HepG2 (cell line): ENCODE measurements at regions not wholly inside any gene's neighbourhood (a gene's known extent, or its start where the extent isn't known, plus 50 kb on each side); places are given as distances from the start of the nearest gene placed in this dataset.

Experiments
- ATAC-seq: fragments of 200-7000 bp; cut with Tn5 transposase; 3 replicates; pipeline ENCODE4 v1.9.1; 2020; ENCODE audit warnings: mild to moderate bottlenecking, moderate library complexity
- BruUV-seq: library from RNA; stranded (reverse); fragments of 400-500 nt; replicated peaks from 2 replicates; lab custom pipeline; 2021; lab: Mats Ljungman, UMichigan
- CTCF ChIA-PET: fragments of 300-600 bp; formaldehyde crosslinking; extraction: SDS; loops from one replicate; lab custom pipeline; 2021; ENCODE audit warnings: low total read pairs, inconsistent platforms, low intra/inter-chr PET ratio; lab: Yijun Ruan, JAX
- POLR2A ChIA-PET: fragments of 350-600 bp; sonication (Branson Sonifier 250); formaldehyde crosslinking; loops from one replicate; lab custom pipeline; 2020; ENCODE audit warnings: antibody characterized with exemption, inconsistent platforms; lab: Yijun Ruan, JAX
- DNase-seq: peaks from one replicate; pipeline ENCODE4 v3.0.0-alpha.2; 2015; ENCODE audit warnings: low spot score
- FAIRE-seq: peaks from 3 replicates; lab custom pipeline; 2011; peaks lifted over from hg19 to GRCh38; lab: Jason Lieb, UNC
- H2AFZ ChIP-seq: one replicate; pipeline ENCODE4 v1.6.1; 2011; ENCODE audit warnings: low read length, inconsistent platforms
- H3K27ac ChIP-seq: fragments of 300-600 bp; 3 replicates; pipeline ENCODE4 v1.8.0; 2011; ENCODE audit warnings: mixed run types, mild to moderate bottlenecking, mixed read lengths, low read length, inconsistent platforms; ENCODE audit not compliant: insufficient read depth; ENCODE audit errors: extremely low read length
- H3K27me3 ChIP-seq, 2 experiments: fragments of 200-600 bp in 1 of 2; 2 replicates in 1 of 2; 3 replicates in 1 of 2; pipeline versions ENCODE4 v1.6.0 to v1.8.0; 2011; ENCODE audit warnings: low read length in 2 of 2, mild to moderate bottlenecking in 2 of 2, moderate library complexity in 2 of 2, inconsistent platforms in 1 of 2; ENCODE audit not compliant: insufficient read depth in 2 of 2, control insufficient read depth in 1 of 2
- H3K36me3 ChIP-seq, 2 experiments: fragments of 200-600 bp in 1 of 2; replicated peaks in 1 of 2; 2 replicates in 1 of 2; 3 replicates in 1 of 2; pipeline versions ENCODE4 v1.5.1 to v1.8.0; 2011; ENCODE audit warnings: low read length in 2 of 2, inconsistent platforms in 1 of 2; ENCODE audit not compliant: insufficient read depth in 2 of 2, control insufficient read depth in 1 of 2
- H3K4me1 ChIP-seq: 2 replicates; pipeline ENCODE4 v1.5.1; 2012; ENCODE audit warnings: low read length, inconsistent platforms; ENCODE audit not compliant: insufficient read depth
- H3K4me2 ChIP-seq: 2 replicates; pipeline ENCODE4 v1.6.0; 2011; ENCODE audit warnings: low read depth, low read length, inconsistent platforms
- H3K4me3 ChIP-seq, 3 experiments: fragments of 200-600 bp in 1 of 3; sonication (generic), shearing (Covaris generic) in 1 of 3; replicated peaks in 1 of 3; 2 replicates each; pipeline ENCODE4 v1.5.1; 2011 to 2016; ENCODE audit warnings: low read length in 3 of 3, inconsistent platforms in 2 of 3, low read depth in 2 of 3, mild to moderate bottlenecking in 2 of 3, control low read depth in 1 of 3, mixed read lengths in 1 of 3; ENCODE audit not compliant: insufficient read depth in 1 of 3
- H3K79me2 ChIP-seq: one replicate; pipeline ENCODE4 v1.6.1; 2011; ENCODE audit warnings: low read length, inconsistent platforms; ENCODE audit not compliant: insufficient read depth
- H3K9ac ChIP-seq: 2 replicates; pipeline ENCODE4 v1.6.0; 2011; ENCODE audit warnings: mild to moderate bottlenecking, low read depth, low read length, inconsistent platforms; ENCODE audit not compliant: insufficient read depth
- H3K9me3 ChIP-seq: 2 replicates; pipeline ENCODE4 v1.5.1; 2012; ENCODE audit warnings: mild to moderate bottlenecking, low read length
- H4K20me1 ChIP-seq: 2 replicates; pipeline ENCODE4 v1.6.0; 2011; ENCODE audit warnings: inconsistent platforms, mild to moderate bottlenecking, low read length, moderate library complexity; ENCODE audit not compliant: insufficient read depth
- ATRX ChIP-seq: sonication (generic); formaldehyde crosslinking; IDR thresholded peaks from 2 replicates; pipeline ENCODE4 v1.4.0; 2020; ENCODE audit warnings: missing genetic modification reagents, borderline replicate concordance
- FOXO1 ChIP-seq: sonication (generic); formaldehyde crosslinking; IDR thresholded peaks from 2 replicates; pipeline ENCODE4 v1.4.0; 2020; ENCODE audit warnings: missing genetic modification reagents
- ONECUT2 ChIP-seq: sonication (generic); formaldehyde crosslinking; IDR thresholded peaks from 2 replicates; pipeline ENCODE4 v1.4.0; 2020; ENCODE audit warnings: missing genetic modification reagents
- SIN3A ChIP-seq: IDR thresholded peaks from 2 replicates; pipeline ENCODE4 v1.6.1; 2011; ENCODE audit warnings: low read depth, mild to moderate bottlenecking, control low read depth, low read length, borderline replicate concordance
- ZFX ChIP-seq: sonication (generic); formaldehyde crosslinking; IDR thresholded peaks from 2 replicates; pipeline ENCODE4 v1.4.0; 2020; ENCODE audit warnings: mild to moderate bottlenecking, low read depth, missing genetic modification reagents, moderate library complexity
- ZNF17 ChIP-seq: sonication (generic); formaldehyde crosslinking; IDR thresholded peaks from 2 replicates; pipeline ENCODE4 v1.5.0; 2020; ENCODE audit warnings: mild to moderate bottlenecking, missing genetic modification reagents
- ZNF230 ChIP-seq: sonication (generic); formaldehyde crosslinking; IDR thresholded peaks from 2 replicates; pipeline ENCODE4 v1.4.0; 2020; ENCODE audit warnings: mild to moderate bottlenecking, missing genetic modification reagents
- ZNF282 ChIP-seq: fragments of 450-650 bp; IDR thresholded peaks from 2 replicates; pipeline ENCODE4 v1.6.1; 2018; ENCODE audit not compliant: partially characterized antibody
- ZNF3 ChIP-seq: IDR thresholded peaks from 2 replicates; pipeline ENCODE4 v1.7.0; 2017; ENCODE audit warnings: inconsistent platforms
- ZNF615 ChIP-seq: sonication (generic); formaldehyde crosslinking; IDR thresholded peaks from 2 replicates; pipeline ENCODE4 v1.5.0; 2020; ENCODE audit warnings: mild to moderate bottlenecking, missing genetic modification reagents, borderline replicate concordance
- ZNF713 ChIP-seq: sonication (generic); formaldehyde crosslinking; IDR thresholded peaks from 2 replicates; pipeline ENCODE4 v1.4.0; 2020; ENCODE audit warnings: mild to moderate bottlenecking, missing genetic modification reagents
- in situ Hi-C: cut with HindIII; loops from 2 replicates; pipeline ENCODE4 v1.10.0; 2017; ENCODE audit warnings: low pct_unique_long_range_greater_than_20kb; ENCODE audit not compliant: extremely low pct_ligation_motif_present
- intact Hi-C: fragments of 100-400 bp; cut with micrococcal nuclease; formaldehyde crosslinking; loops from one replicate; pipeline ENCODE4 v1.10.0; 2022; ENCODE audit not compliant: unreplicated experiment
- TF ChIP-seq, protein P1 (sequence below): sonication (generic); formaldehyde crosslinking; IDR thresholded peaks from 2 replicates; pipeline ENCODE4 v1.4.0; 2020; ENCODE audit warnings: missing genetic modification reagents
- TF ChIP-seq, protein P2 (sequence below): sonication (generic); formaldehyde crosslinking; IDR thresholded peaks from 2 replicates; pipeline ENCODE4 v1.4.0; 2020; ENCODE audit warnings: mild to moderate bottlenecking, missing genetic modification reagents
- TF ChIP-seq, protein P3 (sequence below): sonication (generic); formaldehyde crosslinking; IDR thresholded peaks from 2 replicates; pipeline ENCODE4 v1.4.0; 2020; ENCODE audit warnings: missing genetic modification reagents

DNA sequence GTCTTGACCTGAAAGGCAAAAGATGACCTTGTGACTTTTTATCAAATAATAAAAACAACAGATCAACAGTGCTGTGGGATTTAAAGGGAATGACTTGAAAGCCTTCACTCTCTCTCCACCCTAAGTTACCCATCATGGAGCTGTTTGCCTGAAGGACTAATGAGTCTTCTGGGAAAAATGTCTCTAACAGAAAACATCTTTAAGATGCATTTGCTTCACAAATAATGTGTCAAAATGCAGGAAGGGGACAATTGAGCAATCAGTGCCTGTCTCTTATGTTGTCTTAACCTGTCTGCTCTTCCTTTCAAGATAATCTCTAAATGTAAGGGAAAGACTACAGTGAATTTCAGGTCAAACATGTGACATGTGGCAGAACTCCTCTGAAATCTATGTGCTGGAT lies 766.6 kb downstream of the PDHA2 start:
- FAIRE-seq = no peak
- ChIA-PET CTCF (no interaction called here), POLR2A (no interaction called here)
- Histone ChIP-seq H3K9ac (no peak overlapping the region), H3K9me3 (no peaks in the 10 kb centered on the region), H2AFZ (no peak overlapping the region), H3K4me2 (no peak overlapping the region), H3K27me3 (no peaks in the 10 kb centered on the region), H4K20me1 (no peaks in the 10 kb centered on the region), H3K4me1 (no peaks in the 10 kb centered on the region), H3K36me3 (no peaks in the 10 kb centered on the region), H3K79me2 (no peaks in the 10 kb centered on the region), H3K27ac (no peak overlapping the region), H3K4me3 (no peak overlapping the region)
- intact Hi-C loops = no loop called here
- DNase-seq = no peak
- no TSS peak for BruUV-seq
- in situ Hi-C loops = no loop called here
- ATAC-seq = no peak
- TF ChIP-seq ZNF17 (CRISPR knock-in tag) (no peak), ZNF230 (no peak), ZFX (no peak), ZNF615 (CRISPR knock-in tag) (no peak), ZNF3 (CRISPR knock-in tag) (no peak), SIN3A (no peak), ONECUT2 (no peak), FOXO1 (no peak), ZNF282 (no peak), ZNF713 (CRISPR knock-in tag) (no peak), ATRX (no peak)
- TF ChIP-seq, protein P1, sequence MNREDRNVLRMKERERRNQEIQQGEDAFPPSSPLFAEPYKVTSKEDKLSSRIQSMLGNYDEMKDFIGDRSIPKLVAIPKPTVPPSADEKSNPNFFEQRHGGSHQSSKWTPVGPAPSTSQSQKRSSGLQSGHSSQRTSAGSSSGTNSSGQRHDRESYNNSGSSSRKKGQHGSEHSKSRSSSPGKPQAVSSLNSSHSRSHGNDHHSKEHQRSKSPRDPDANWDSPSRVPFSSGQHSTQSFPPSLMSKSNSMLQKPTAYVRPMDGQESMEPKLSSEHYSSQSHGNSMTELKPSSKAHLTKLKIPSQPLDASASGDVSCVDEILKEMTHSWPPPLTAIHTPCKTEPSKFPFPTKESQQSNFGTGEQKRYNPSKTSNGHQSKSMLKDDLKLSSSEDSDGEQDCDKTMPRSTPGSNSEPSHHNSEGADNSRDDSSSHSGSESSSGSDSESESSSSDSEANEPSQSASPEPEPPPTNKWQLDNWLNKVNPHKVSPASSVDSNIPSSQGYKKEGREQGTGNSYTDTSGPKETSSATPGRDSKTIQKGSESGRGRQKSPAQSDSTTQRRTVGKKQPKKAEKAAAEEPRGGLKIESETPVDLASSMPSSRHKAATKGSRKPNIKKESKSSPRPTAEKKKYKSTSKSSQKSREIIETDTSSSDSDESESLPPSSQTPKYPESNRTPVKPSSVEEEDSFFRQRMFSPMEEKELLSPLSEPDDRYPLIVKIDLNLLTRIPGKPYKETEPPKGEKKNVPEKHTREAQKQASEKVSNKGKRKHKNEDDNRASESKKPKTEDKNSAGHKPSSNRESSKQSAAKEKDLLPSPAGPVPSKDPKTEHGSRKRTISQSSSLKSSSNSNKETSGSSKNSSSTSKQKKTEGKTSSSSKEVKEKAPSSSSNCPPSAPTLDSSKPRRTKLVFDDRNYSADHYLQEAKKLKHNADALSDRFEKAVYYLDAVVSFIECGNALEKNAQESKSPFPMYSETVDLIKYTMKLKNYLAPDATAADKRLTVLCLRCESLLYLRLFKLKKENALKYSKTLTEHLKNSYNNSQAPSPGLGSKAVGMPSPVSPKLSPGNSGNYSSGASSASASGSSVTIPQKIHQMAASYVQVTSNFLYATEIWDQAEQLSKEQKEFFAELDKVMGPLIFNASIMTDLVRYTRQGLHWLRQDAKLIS = no peak
- TF ChIP-seq, protein P2, sequence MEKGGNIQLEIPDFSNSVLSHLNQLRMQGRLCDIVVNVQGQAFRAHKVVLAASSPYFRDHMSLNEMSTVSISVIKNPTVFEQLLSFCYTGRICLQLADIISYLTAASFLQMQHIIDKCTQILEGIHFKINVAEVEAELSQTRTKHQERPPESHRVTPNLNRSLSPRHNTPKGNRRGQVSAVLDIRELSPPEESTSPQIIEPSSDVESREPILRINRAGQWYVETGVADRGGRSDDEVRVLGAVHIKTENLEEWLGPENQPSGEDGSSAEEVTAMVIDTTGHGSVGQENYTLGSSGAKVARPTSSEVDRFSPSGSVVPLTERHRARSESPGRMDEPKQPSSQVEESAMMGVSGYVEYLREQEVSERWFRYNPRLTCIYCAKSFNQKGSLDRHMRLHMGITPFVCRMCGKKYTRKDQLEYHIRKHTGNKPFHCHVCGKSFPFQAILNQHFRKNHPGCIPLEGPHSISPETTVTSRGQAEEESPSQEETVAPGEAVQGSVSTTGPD (CRISPR knock-in tag) = no peak
- TF ChIP-seq, protein P3, sequence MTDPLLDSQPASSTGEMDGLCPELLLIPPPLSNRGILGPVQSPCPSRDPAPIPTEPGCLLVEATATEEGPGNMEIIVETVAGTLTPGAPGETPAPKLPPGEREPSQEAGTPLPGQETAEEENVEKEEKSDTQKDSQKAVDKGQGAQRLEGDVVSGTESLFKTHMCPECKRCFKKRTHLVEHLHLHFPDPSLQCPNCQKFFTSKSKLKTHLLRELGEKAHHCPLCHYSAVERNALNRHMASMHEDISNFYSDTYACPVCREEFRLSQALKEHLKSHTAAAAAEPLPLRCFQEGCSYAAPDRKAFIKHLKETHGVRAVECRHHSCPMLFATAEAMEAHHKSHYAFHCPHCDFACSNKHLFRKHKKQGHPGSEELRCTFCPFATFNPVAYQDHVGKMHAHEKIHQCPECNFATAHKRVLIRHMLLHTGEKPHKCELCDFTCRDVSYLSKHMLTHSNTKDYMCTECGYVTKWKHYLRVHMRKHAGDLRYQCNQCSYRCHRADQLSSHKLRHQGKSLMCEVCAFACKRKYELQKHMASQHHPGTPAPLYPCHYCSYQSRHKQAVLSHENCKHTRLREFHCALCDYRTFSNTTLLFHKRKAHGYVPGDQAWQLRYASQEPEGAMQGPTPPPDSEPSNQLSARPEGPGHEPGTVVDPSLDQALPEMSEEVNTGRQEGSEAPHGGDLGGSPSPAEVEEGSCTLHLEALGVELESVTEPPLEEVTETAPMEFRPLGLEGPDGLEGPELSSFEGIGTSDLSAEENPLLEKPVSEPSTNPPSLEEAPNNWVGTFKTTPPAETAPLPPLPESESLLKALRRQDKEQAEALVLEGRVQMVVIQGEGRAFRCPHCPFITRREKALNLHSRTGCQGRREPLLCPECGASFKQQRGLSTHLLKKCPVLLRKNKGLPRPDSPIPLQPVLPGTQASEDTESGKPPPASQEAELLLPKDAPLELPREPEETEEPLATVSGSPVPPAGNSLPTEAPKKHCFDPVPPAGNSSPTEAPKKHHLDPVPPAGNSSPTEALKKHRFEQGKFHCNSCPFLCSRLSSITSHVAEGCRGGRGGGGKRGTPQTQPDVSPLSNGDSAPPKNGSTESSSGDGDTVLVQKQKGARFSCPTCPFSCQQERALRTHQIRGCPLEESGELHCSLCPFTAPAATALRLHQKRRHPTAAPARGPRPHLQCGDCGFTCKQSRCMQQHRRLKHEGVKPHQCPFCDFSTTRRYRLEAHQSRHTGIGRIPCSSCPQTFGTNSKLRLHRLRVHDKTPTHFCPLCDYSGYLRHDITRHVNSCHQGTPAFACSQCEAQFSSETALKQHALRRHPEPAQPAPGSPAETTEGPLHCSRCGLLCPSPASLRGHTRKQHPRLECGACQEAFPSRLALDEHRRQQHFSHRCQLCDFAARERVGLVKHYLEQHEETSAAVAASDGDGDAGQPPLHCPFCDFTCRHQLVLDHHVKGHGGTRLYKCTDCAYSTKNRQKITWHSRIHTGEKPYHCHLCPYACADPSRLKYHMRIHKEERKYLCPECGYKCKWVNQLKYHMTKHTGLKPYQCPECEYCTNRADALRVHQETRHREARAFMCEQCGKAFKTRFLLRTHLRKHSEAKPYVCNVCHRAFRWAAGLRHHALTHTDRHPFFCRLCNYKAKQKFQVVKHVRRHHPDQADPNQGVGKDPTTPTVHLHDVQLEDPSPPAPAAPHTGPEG (CRISPR knock-in tag) = no peak
